ENCODE measurements at regions not wholly inside any gene's neighbourhood (a gene's known extent, or its start where the extent isn't known, plus 50 kb on each side); places are given as distances from the start of the nearest gene placed in this dataset.

DNA sequence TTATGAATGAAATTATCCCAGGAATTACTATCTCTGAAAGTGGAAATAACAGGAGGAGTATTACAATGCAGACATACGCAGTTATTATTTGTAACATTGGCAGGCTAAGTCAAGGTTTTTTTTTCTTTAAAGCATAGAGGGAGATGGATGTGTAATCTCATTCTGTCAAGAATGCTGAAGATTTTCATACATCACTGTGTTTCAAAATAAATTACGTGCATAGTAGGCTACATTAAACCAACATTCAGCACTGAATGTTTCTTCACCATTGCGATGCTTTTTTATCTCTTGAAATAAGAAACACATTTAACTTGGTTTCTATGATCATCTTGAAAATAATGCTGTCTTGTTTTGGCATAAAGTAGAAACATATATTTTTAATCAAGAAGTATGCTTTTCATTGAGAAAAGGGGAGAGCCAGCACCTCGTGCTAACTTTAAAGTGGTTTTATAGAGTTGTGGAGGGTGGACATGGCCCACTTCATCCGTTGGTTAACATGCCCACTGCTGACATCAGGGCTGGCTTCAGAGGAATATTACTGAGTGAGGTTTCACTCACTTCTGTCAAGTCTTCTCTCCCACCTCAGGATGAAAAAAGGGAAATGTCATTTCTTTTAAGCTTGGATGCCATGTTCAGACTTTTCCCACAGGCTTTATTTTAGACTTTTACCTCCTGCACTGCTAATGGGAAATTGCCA is 203.6 kb upstream of the MEF2C start:
- TF ChIP-seq, protein P1, sequence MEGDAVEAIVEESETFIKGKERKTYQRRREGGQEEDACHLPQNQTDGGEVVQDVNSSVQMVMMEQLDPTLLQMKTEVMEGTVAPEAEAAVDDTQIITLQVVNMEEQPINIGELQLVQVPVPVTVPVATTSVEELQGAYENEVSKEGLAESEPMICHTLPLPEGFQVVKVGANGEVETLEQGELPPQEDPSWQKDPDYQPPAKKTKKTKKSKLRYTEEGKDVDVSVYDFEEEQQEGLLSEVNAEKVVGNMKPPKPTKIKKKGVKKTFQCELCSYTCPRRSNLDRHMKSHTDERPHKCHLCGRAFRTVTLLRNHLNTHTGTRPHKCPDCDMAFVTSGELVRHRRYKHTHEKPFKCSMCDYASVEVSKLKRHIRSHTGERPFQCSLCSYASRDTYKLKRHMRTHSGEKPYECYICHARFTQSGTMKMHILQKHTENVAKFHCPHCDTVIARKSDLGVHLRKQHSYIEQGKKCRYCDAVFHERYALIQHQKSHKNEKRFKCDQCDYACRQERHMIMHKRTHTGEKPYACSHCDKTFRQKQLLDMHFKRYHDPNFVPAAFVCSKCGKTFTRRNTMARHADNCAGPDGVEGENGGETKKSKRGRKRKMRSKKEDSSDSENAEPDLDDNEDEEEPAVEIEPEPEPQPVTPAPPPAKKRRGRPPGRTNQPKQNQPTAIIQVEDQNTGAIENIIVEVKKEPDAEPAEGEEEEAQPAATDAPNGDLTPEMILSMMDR (IDR thresholded peaks at IDR 0.05) = no peak
- no peak for TF ChIP-seq EP300 (IDR thresholded peaks at IDR 0.05)
- TF ChIP-seq POLR2AphosphoS5 (IDR thresholded peaks at IDR 0.05) = no peak
